ENCODE measurements at regions not wholly inside any gene's neighbourhood (a gene's known extent, or its start where the extent isn't known, plus 50 kb on each side); places are given as distances from the start of the nearest gene placed in this dataset.

DNA sequence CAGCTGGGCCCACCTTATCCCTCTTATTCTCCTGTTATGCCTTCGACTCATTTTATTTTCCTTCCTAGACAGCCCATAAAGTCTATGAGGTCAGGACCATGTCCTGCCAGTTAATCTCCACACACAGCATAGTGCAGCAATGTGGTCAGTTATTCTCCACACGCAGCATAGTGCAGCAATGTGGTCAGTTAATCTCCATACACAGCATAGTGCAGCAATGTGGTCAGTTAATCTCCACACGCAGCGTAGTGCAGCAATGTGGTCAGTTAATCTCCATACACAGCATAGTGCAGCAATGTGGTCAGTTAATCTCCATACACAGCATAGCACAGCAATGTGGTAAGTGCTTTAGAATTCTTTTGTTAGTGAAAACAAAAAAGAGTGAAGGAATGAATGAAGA is 77.8 kb downstream of the TEX36 start:
- no peak for DNase-seq (ENCODE audit: low read depth)
- TF ChIP-seq, protein P1, sequence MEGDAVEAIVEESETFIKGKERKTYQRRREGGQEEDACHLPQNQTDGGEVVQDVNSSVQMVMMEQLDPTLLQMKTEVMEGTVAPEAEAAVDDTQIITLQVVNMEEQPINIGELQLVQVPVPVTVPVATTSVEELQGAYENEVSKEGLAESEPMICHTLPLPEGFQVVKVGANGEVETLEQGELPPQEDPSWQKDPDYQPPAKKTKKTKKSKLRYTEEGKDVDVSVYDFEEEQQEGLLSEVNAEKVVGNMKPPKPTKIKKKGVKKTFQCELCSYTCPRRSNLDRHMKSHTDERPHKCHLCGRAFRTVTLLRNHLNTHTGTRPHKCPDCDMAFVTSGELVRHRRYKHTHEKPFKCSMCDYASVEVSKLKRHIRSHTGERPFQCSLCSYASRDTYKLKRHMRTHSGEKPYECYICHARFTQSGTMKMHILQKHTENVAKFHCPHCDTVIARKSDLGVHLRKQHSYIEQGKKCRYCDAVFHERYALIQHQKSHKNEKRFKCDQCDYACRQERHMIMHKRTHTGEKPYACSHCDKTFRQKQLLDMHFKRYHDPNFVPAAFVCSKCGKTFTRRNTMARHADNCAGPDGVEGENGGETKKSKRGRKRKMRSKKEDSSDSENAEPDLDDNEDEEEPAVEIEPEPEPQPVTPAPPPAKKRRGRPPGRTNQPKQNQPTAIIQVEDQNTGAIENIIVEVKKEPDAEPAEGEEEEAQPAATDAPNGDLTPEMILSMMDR (IDR thresholded peaks at IDR 0.05; ENCODE audit: insufficient read depth, low read length, poor library complexity, severe bottlenecking), result no peak
- no peak overlapping the region for H3K4me3 ChIP-seq (ENCODE audit: low read depth, low read length)
- no peaks in the 10 kb centered on the region for H3K36me3 ChIP-seq (ENCODE audit: control insufficient read depth, insufficient read depth, low read length)
- H3K27me3 ChIP-seq (ENCODE audit: control insufficient read depth, insufficient read depth, low read length), result no peaks in the 10 kb centered on the region

DNA sequence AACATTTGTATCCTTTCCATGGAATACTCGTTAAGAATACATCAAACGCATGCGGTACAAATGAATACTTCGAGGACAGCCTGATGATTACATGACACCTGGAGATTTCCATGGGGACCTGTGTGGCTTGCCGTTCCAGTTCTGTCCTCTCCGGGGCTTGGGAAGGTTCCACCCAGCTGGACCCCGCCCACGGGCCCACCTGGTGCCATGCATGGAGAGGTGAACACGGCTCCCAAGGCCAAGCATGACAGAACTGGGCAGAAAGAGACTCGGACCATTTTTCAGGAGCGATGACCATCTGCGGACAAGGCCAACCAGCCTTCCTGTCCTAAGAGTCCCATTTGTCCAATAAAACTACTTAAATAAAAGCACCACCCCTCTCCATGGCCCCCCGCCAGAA is 80.1 kb downstream of the TEX36 start:
- DNase-seq (ENCODE audit: low read depth), result no peak
- TF ChIP-seq, protein P1 (IDR thresholded peaks at IDR 0.05; ENCODE audit: insufficient read depth, low read length, poor library complexity, severe bottlenecking), result no peak
- H3K4me3 ChIP-seq (ENCODE audit: low read depth, low read length), result no peak overlapping the region
- H3K36me3 ChIP-seq (ENCODE audit: control insufficient read depth, insufficient read depth, low read length), result no peaks in the 10 kb centered on the region
- H3K27me3 ChIP-seq (ENCODE audit: control insufficient read depth, insufficient read depth, low read length), result no peaks in the 10 kb centered on the region

- DNase-seq (ENCODE audit: low read depth), result no peak
- H3K27me3 ChIP-seq (ENCODE audit: control insufficient read depth, insufficient read depth, low read length), result no peaks in the 10 kb centered on the region
- H3K4me3 ChIP-seq (ENCODE audit: low read depth, low read length), result no peak overlapping the region
- TF ChIP-seq, protein P1 (IDR thresholded peaks at IDR 0.05; ENCODE audit: insufficient read depth, low read length, poor library complexity, severe bottlenecking), result no peak
- H3K36me3 ChIP-seq (ENCODE audit: control insufficient read depth, insufficient read depth, low read length), result no peaks in the 10 kb centered on the region
These were observed 83.8 kb downstream of the TEX36 start for GRCh38 chr10:125599194-125599593.

GRCh38 chr10:125595911-125596310 is 87.1 kb downstream of the TEX36 start:
- TF ChIP-seq, protein P1 (IDR thresholded peaks at IDR 0.05; ENCODE audit: insufficient read depth, low read length, poor library complexity, severe bottlenecking), result no peak
- DNase-seq (ENCODE audit: low read depth), result no peak
- no peaks in the 10 kb centered on the region for H3K27me3 ChIP-seq (ENCODE audit: control insufficient read depth, insufficient read depth, low read length)
- H3K4me3 ChIP-seq (ENCODE audit: low read depth, low read length), result no peak overlapping the region
- H3K36me3 ChIP-seq (ENCODE audit: control insufficient read depth, insufficient read depth, low read length), result no peaks in the 10 kb centered on the region

- H3K36me3 ChIP-seq (ENCODE audit: control insufficient read depth, insufficient read depth, low read length), result no peaks in the 10 kb centered on the region
These were observed 89.3 kb downstream of the TEX36 start for GRCh38 chr10:125593644-125594043.

GRCh38 chr10:125592897-125593296 is 90.1 kb downstream of the TEX36 start:
- TF ChIP-seq, protein P1 (IDR thresholded peaks at IDR 0.05; ENCODE audit: insufficient read depth, low read length, poor library complexity, severe bottlenecking), result no peak

More at GRCh38 chr10:125593644-125594043, 89.3 kb downstream of the TEX36 start:
- TF ChIP-seq, protein P1 (IDR thresholded peaks at IDR 0.05; ENCODE audit: insufficient read depth, low read length, poor library complexity, severe bottlenecking), result no peak
- Histone ChIP-seq H3K4me3 (ENCODE audit: low read depth, low read length) (no peak overlapping the region), H3K27me3 (ENCODE audit: control insufficient read depth, insufficient read depth, low read length) (no peaks in the 10 kb centered on the region)
- no peak for DNase-seq (ENCODE audit: low read depth)

More at GRCh38 chr10:125592897-125593296, 90.1 kb downstream of the TEX36 start:
- H3K4me3 ChIP-seq (ENCODE audit: low read depth, low read length), result no peak overlapping the region
- DNase-seq (ENCODE audit: low read depth), result no peak
- H3K36me3 ChIP-seq (ENCODE audit: control insufficient read depth, insufficient read depth, low read length), result no peaks in the 10 kb centered on the region
- no peaks in the 10 kb centered on the region for H3K27me3 ChIP-seq (ENCODE audit: control insufficient read depth, insufficient read depth, low read length)

Data from kidney epithelial cell (primary cell).